ENCODE measurements at regions not wholly inside any gene's neighbourhood (a gene's known extent, or its start where the extent isn't known, plus 50 kb on each side); places are given as distances from the start of the nearest gene placed in this dataset.

DNA sequence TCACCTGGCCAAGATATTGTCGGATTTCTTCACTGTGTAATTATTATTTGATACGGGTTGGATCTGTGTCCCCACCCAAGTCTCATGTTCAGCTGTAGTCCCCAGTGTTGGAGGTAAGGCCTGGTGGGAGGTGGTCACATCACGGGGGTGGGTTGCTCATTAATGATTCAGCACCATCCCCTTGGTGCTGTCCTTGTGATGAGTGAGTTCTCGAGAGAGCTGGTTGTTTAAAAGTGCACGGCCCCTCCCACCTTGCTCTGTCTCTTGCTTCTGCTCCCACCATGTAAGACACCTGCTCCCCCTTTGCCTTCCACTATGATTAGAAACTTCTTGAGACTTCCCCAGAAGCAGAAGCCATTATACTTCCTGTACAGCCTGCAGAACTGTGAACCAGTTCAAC lies 173.9 kb upstream of the PMEPA1 start:
- no peak overlapping the region for H3K4me3 ChIP-seq (ENCODE audit: low read length)
- TF ChIP-seq CTCF (IDR thresholded peaks at IDR 0.05; ENCODE audit: insufficient read depth, low read depth, low read length, missing control alignments): no peak
- DNase-seq (ENCODE audit: low read depth): no peak

GRCh38 chr20:57883224-57883623 lies 173.4 kb upstream of the PMEPA1 start:
- H3K4me3 ChIP-seq (ENCODE audit: low read length): no peak overlapping the region
- DNase-seq (ENCODE audit: low read depth): no peak
- no peak for TF ChIP-seq CTCF (IDR thresholded peaks at IDR 0.05; ENCODE audit: insufficient read depth, low read depth, low read length, missing control alignments)

DNA sequence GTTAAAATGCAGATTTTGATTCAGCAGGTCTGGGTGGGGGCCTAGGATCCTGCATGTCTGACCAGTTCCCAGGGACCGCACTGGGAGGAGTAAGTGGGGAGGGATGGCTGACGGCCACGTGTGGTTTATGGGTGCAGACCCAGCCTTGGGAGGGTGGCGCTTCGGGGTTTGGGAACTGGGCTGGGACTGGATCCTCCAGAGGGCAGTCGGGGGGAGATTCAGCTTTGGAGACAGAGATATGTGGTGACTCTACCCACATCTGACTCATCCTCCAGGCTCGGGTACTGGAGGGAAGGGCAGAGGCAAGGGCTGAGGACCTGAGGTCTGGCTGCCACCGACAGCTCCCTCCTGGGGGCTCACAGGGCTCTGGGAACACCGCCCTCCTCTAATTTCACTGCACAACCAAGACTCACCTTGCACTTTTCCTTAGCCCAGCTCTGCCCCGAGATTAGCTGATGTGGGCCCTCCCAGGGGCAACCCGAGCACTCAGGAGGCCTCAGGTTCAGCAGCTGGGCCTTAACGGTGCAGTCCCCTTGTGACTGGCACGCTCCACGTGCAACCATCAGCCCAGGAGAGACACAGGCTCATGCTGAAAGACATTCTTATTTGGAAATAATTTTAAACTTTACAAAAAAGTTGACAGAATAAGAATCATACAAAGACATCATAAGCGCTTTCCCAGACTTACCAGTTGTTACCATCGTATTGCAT lies 172.8 kb upstream of the PMEPA1 start:
- DNase-seq (ENCODE audit: low read depth): no peak
- no peak for TF ChIP-seq CTCF (IDR thresholded peaks at IDR 0.05; ENCODE audit: insufficient read depth, low read depth, low read length, missing control alignments)
- no peak overlapping the region for H3K4me3 ChIP-seq (ENCODE audit: low read length)

DNA sequence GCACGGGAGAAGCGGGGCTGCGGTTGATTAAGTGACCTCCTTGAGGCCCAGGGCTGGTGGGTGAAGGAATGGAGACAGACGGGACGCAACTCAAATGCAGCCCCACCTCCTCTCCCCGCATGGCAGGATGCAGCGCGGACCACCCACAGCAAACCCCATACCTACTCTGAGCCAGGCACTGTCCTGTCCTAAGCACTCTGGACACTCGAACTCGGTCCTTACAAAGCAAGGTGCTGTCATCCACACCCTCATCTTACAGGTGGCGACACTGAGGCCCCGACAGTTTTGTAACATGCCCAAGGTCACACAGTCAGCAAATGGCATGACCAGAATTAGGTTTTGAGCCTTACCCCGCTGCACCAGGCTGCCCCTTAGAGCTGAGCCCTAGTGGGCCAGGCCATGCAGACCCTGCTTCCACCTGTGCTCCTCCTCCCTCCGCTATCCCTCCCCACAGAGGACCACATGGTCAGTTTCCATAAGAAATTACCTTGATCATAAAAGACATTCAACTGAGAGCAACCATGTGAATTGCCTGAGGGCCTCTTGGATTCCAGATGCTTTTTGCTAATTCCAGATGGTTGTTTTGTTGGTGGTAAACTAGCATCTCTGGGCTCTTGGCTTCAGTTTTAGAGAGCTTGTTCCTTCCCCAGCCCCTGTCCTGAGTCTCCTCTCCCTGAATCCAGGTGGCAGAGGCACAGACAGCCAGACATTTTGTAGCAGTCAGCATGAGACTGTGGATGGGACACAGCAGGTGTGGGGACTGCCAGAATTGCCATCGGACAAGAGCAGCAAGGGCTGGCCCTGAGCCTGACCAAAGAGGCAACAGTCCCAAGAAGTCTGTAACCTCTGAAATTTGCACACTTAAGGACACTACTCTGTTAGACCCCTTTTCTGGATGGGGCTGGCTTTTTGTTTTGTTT lies 171.9 kb upstream of the PMEPA1 start:
- no peak for DNase-seq (ENCODE audit: low read depth)
- H3K4me3 ChIP-seq (ENCODE audit: low read length): no peak overlapping the region
- TF ChIP-seq CTCF (IDR thresholded peaks at IDR 0.05; ENCODE audit: insufficient read depth, low read depth, low read length, missing control alignments): no peak

GRCh38 chr20:57880571-57880892 lies 170.7 kb upstream of the PMEPA1 start:
- H3K4me3 ChIP-seq (ENCODE audit: low read length): no peak overlapping the region
- DNase-seq (ENCODE audit: low read depth): no peak
- no peak for TF ChIP-seq CTCF (IDR thresholded peaks at IDR 0.05; ENCODE audit: insufficient read depth, low read depth, low read length, missing control alignments)

DNA sequence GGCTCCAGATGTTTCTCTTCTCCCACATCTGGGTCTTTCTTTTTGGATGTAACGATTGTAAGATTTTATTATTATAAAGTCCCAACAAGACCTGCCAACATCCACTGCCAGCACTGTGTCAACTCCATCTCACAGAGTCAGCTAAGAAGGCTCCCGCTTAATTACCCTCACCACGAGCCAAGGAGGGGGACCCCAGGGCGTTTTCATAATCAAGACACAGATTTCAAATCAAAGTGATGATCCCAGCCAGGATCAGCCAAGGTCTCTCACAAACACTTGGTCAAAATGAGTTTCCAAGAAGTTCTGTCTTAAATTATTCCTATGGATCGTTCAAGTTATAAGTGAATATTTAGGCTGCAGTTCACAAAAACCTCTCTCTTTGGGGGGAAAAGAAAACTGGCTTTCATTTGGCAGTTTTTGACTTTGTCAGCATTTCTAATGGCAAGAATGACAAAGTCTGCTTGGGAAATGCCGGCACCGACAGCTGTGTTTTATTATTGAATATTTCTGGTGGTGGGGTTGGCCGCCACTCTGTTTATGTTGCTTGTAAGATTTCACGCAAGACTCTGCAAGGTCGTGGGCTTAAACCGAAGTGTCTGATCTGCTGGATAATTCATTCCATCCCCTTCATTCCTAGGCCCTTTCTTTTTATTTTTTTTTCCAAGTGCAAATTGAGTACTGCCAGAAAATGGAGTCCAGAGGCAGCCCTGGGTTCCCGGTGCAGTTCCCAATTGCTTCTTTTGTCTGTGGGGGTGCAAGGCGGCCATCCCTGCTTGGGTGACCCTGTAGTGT lies 170.2 kb upstream of the PMEPA1 start:
- no peak for TF ChIP-seq CTCF (IDR thresholded peaks at IDR 0.05; ENCODE audit: insufficient read depth, low read depth, low read length, missing control alignments)

More for the DNA sequence above, 170.2 kb upstream of the PMEPA1 start:
- no peak for DNase-seq (ENCODE audit: low read depth)
- no peak overlapping the region for H3K4me3 ChIP-seq (ENCODE audit: low read length)
